ENCODE measurements at regions not wholly inside any gene's neighbourhood (a gene's known extent, or its start where the extent isn't known, plus 50 kb on each side); places are given as distances from the start of the nearest gene placed in this dataset.

DNA sequence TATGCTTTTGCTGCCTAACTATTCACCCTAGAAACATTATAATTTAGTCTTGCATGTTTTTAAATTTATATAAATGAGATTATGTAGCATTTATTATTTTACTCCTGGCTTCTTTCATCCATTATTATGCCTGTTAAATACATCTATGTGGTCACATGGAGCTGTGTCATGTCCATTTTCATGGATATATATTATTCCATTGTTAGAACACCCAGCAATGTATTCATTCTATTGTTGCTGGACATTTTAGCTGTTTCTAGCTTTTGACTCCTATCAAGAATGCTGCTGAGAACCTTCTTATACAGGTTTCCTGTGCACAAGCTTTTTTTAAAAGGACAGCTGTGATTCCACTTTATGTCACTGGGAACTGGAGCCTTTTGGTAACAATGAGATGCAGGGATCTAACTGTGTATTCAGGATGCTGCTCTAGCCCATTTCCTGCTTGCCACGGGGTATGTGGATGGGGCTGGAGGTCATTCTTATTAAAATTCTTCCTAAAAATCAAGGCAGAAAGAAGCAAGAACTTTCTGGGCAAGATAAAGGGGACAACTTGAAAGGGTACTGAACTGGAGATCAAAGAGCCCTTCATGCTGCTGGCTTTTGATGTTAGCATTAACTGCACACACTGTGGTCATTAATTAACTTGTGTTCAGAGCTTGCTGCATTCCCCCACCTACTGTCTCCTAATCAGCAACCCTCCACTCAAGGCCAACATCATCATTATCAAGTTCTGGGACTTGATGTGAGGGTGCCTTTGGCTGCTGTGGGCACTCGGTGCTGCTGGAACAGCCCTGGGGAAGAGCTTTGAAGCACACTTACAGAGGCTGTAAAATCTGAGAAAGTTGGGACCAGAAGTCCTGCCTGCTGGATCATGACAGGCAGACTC, 96.6 kb upstream of the AKIRIN2 start:
- TF ChIP-seq, protein P1, sequence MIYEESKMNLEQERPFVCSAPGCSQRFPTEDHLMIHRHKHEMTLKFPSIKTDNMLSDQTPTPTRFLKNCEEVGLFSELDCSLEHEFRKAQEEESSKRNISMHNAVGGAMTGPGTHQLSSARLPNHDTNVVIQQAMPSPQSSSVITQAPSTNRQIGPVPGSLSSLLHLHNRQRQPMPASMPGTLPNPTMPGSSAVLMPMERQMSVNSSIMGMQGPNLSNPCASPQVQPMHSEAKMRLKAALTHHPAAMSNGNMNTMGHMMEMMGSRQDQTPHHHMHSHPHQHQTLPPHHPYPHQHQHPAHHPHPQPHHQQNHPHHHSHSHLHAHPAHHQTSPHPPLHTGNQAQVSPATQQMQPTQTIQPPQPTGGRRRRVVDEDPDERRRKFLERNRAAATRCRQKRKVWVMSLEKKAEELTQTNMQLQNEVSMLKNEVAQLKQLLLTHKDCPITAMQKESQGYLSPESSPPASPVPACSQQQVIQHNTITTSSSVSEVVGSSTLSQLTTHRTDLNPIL (CRISPR knock-in tag; IDR thresholded peaks at IDR 0.05; ENCODE audit: low read depth): no peak
- TF ChIP-seq ARNTL (CRISPR knock-in tag; IDR thresholded peaks at IDR 0.05; ENCODE audit: borderline replicate concordance, low read depth) (no peak), PPARA (CRISPR knock-in tag; IDR thresholded peaks at IDR 0.05; ENCODE audit: borderline replicate concordance) (no peak), ZC3H10 (CRISPR knock-in tag; IDR thresholded peaks at IDR 0.05) (no peak), BACH2 (CRISPR knock-in tag; IDR thresholded peaks at IDR 0.05; ENCODE audit: borderline replicate concordance) (no peak), ZFP3 (CRISPR knock-in tag; IDR thresholded peaks at IDR 0.05) (no peak), SNAI2 (CRISPR knock-in tag; IDR thresholded peaks at IDR 0.05) (no peak), TCF4 (CRISPR knock-in tag; IDR thresholded peaks at IDR 0.05; ENCODE audit: borderline replicate concordance) (no peak), RARB (CRISPR knock-in tag; IDR thresholded peaks at IDR 0.05) (no peak), TOX (CRISPR knock-in tag; IDR thresholded peaks at IDR 0.05; ENCODE audit: borderline replicate concordance) (no peak), ZNF8 (CRISPR knock-in tag; IDR thresholded peaks at IDR 0.05) (no peak)
- TF ChIP-seq, protein P2, sequence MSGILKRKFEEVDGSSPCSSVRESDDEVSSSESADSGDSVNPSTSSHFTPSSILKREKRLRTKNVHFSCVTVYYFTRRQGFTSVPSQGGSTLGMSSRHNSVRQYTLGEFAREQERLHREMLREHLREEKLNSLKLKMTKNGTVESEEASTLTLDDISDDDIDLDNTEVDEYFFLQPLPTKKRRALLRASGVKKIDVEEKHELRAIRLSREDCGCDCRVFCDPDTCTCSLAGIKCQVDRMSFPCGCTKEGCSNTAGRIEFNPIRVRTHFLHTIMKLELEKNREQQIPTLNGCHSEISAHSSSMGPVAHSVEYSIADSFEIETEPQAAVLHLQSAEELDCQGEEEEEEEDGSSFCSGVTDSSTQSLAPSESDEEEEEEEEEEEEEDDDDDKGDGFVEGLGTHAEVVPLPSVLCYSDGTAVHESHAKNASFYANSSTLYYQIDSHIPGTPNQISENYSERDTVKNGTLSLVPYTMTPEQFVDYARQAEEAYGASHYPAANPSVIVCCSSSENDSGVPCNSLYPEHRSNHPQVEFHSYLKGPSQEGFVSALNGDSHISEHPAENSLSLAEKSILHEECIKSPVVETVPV (CRISPR knock-in tag; IDR thresholded peaks at IDR 0.05): no peak
- TF ChIP-seq, protein P3, sequence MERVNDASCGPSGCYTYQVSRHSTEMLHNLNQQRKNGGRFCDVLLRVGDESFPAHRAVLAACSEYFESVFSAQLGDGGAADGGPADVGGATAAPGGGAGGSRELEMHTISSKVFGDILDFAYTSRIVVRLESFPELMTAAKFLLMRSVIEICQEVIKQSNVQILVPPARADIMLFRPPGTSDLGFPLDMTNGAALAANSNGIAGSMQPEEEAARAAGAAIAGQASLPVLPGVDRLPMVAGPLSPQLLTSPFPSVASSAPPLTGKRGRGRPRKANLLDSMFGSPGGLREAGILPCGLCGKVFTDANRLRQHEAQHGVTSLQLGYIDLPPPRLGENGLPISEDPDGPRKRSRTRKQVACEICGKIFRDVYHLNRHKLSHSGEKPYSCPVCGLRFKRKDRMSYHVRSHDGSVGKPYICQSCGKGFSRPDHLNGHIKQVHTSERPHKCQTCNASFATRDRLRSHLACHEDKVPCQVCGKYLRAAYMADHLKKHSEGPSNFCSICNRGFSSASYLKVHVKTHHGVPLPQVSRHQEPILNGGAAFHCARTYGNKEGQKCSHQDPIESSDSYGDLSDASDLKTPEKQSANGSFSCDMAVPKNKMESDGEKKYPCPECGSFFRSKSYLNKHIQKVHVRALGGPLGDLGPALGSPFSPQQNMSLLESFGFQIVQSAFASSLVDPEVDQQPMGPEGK (CRISPR knock-in tag; IDR thresholded peaks at IDR 0.05; ENCODE audit: borderline replicate concordance): no peak
- TF ChIP-seq, protein P4, sequence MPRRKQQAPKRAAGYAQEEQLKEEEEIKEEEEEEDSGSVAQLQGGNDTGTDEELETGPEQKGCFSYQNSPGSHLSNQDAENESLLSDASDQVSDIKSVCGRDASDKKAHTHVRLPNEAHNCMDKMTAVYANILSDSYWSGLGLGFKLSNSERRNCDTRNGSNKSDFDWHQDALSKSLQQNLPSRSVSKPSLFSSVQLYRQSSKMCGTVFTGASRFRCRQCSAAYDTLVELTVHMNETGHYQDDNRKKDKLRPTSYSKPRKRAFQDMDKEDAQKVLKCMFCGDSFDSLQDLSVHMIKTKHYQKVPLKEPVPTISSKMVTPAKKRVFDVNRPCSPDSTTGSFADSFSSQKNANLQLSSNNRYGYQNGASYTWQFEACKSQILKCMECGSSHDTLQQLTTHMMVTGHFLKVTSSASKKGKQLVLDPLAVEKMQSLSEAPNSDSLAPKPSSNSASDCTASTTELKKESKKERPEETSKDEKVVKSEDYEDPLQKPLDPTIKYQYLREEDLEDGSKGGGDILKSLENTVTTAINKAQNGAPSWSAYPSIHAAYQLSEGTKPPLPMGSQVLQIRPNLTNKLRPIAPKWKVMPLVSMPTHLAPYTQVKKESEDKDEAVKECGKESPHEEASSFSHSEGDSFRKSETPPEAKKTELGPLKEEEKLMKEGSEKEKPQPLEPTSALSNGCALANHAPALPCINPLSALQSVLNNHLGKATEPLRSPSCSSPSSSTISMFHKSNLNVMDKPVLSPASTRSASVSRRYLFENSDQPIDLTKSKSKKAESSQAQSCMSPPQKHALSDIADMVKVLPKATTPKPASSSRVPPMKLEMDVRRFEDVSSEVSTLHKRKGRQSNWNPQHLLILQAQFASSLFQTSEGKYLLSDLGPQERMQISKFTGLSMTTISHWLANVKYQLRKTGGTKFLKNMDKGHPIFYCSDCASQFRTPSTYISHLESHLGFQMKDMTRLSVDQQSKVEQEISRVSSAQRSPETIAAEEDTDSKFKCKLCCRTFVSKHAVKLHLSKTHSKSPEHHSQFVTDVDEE (CRISPR knock-in tag; IDR thresholded peaks at IDR 0.05): no peak
